ENCODE measurements at regions not wholly inside any gene's neighbourhood (a gene's known extent, or its start where the extent isn't known, plus 50 kb on each side); places are given as distances from the start of the nearest gene placed in this dataset.

- no peak for DNase-seq
Measured at GRCh38 chr2:12326449-12327190, 390.1 kb upstream of the TRIB2 start.

DNA sequence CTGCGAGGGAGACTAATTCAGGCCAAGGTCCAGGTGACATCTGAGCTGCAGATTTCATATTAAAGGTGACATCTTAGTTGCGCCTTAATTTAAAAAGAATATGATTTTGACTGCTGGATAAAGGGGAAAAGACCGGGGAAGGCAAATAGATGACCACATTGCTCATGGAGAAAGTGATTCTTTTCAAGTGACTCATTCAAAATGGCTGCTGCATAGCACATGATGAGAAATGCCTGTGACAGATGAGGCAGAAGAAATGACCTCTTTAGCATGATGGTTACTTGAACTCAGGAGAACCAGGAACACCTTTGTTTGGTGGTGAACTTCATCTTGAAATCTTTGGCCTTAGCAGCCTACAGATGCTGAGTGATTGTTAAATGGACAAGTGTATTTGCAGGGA, 385.8 kb upstream of the TRIB2 start:
- DNase-seq: peak; percentile 59

DNA sequence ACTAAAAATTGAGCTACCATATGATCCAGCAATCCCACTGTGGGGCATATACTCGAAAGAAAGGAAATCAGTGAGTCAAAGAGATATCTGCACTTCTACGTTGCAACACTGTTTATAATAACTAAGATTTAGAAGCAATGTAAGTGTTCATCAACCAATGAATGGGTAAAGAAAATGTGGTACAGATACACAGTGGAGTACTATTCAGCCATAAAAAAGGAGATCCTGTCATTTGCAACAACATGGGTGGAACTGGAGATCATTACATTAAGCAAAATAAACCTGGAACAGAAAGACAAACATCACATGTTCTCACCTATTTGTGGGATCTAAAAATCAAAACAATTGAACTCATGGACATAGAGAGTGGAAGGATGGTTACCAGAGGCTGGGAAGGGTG, 385.0 kb upstream of the TRIB2 start:
- no peak for DNase-seq

GRCh38 chr2:12333293-12333692, 383.4 kb upstream of the TRIB2 start:
- no peak for DNase-seq

- DNase-seq: peak; percentile 34
Measured at GRCh38 chr2:12334412-12334966, 382.2 kb upstream of the TRIB2 start.

- DNase-seq: no peak
Measured at GRCh38 chr2:12335131-12335530, 381.6 kb upstream of the TRIB2 start.

DNA sequence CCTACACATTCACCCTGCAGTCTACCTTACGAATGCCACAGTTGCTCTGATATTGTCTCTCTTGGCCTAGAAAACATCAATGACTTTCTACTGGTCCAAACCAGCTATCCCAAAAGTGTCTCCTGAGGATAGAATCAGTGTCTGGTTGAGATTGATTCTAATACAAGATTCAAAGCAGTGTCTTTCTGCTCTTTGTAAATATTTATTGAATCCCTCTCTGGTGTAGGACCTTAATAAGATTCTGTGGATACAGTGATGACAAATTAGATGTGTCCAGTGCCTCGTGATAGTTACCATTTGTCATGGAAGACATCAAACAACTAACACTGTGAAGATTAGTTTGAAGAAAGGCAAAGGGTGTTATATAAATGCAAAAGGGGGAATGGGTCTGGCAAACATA, 380.7 kb upstream of the TRIB2 start:
- DNase-seq: no peak

DNA sequence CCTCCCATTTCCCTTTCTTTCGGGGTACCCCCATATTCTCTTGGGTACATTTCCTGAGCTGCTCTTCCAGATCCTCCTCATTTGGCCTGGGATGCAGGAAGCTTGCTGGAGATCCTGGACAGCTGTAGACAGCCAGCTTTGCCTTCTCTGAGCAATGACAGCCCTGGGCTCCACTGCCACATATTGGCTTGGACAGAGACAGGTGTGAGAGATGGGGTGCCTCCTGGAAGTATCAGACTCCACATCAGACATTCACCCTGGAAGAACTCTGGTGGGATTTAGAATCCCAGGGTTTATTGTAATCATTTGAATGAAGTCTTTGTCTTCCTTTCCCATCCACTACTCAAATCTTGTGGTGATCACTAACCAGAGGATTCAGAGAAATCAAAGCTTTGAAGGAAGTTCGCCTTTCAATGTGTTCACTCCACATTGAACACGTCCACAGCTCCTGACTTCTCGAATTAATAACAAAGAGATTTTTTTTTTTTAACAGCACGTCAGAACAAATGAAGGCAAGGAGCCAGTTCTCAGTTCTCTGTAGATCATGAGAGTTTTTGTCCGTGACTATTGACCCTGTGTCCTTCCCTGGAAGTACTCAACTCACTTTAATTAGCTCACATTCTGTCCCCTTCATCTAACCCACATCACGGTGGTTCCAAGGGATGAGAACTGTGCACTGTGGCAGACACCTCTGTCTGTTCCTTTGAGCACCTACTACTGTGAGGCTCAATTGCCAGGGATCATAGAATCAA, 377.6 kb upstream of the TRIB2 start:
- no peak for DNase-seq

- peak; percentile 84 for DNase-seq
Measured at GRCh38 chr2:12340164-12340563, 376.6 kb upstream of the TRIB2 start.

GRCh38 chr2:12341215-12341614, 375.5 kb upstream of the TRIB2 start:
- no peak for DNase-seq

GRCh38 chr2:12341920-12342319, 374.8 kb upstream of the TRIB2 start:
- DNase-seq: no peak

DNA sequence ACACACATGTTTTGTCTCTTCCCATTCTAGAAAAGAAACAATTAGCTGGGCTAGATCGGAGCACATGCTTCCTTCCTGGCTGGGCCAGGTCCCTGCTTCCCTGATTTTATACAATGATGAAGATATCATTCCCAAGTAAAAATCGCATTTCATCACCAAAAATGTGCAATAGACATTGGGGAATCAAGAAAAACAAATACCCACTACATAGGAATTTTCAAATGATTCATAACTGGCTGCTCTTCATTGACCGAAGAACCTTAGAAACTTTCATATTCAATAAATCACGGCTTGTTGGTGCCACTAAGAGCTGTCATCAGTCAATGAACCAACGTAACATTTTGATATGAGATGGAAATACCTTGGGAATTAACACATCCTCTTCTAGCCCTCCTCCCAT, 373.6 kb upstream of the TRIB2 start:
- peak; percentile 27 for DNase-seq

DNA sequence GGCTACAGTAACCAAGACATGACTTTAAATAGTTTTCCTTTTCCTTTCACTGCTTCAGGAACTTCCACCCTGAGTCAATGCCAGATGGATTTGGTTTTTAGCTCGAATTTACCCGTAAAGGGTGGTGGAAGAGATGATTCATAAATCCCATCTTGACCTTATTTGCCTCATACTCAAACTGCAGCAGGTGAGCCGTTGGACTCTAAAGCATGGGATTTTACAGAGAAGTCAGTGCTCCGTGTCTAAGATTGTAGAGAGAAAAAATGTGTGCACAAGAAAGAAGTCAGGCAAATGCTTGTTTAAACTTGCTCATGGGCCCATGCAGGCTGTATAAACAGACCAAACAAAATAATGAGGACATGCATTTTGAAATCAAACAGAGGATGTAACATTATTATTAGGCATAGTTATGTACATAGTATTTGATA, 369.7 kb upstream of the TRIB2 start:
- peak; percentile 30 for DNase-seq

DNA sequence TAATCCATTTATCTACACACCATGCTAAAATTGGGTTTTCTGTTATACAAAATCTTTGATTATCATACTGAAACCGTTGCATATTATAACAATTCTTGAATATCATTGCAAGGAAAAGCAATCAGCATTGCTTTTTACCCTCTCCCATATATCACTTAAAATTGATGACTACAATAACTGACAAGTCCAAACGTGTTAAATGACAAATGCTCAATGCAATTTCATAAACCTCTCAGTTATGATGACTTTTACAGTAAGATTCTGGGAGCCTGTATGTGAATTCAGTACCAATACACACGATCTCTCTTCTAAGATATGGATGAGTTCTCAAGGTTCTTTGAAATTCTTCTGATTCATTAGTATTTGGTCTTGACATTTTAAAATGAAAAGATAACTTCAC, 368.5 kb upstream of the TRIB2 start:
- no peak for DNase-seq

DNA sequence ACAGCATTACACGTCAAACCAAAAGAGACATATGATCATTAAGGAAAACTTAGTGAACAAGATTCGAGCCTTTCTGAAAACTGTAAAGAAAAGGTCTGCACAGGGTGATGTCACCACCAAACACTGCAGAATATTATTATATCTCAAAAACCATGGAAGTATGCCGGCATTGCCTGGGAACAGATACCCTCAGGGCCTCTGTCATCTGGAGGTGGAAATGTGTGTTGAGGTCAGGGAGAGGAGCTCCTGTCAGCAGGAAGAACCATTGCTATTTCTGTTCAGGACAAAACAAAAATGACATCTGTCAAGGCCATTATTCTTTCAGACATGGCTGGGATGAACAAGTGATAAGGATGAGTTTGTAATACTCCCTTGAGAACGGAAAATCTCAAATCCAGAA, 365.9 kb upstream of the TRIB2 start:
- DNase-seq: no peak

- DNase-seq: no peak
Measured at GRCh38 chr2:12352889-12353288, 363.8 kb upstream of the TRIB2 start.

GRCh38 chr2:12361506-12361905, 355.2 kb upstream of the TRIB2 start:
- DNase-seq: no peak

GRCh38 chr2:12363138-12363537, 353.6 kb upstream of the TRIB2 start:
- no peak for DNase-seq

- no peak for DNase-seq
Measured at GRCh38 chr2:12363569-12363968, 353.2 kb upstream of the TRIB2 start.

DNA sequence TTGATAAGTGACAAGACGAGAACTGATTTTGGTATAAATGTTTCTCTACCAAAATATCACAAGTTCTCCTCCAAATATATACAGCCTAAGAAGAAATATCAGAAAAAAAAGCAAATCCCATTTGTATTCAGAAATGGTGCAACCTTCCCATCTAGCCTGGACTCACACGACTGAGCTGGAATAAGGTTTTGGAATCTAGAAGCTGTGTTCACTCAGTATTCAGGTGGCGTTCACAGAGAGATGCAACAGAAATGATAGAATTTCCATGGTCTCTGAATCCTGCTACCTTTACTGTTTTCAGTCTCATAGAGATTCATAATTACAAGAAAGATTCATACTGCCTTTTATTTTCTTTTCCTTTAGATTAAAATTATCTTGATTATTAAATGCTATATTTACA, 347.2 kb upstream of the TRIB2 start:
- DNase-seq: no peak

GRCh38 chr2:12376025-12376424, 340.7 kb upstream of the TRIB2 start:
- DNase-seq: no peak

- DNase-seq: no peak
Measured at GRCh38 chr2:12379143-12379542, 337.6 kb upstream of the TRIB2 start.

DNA sequence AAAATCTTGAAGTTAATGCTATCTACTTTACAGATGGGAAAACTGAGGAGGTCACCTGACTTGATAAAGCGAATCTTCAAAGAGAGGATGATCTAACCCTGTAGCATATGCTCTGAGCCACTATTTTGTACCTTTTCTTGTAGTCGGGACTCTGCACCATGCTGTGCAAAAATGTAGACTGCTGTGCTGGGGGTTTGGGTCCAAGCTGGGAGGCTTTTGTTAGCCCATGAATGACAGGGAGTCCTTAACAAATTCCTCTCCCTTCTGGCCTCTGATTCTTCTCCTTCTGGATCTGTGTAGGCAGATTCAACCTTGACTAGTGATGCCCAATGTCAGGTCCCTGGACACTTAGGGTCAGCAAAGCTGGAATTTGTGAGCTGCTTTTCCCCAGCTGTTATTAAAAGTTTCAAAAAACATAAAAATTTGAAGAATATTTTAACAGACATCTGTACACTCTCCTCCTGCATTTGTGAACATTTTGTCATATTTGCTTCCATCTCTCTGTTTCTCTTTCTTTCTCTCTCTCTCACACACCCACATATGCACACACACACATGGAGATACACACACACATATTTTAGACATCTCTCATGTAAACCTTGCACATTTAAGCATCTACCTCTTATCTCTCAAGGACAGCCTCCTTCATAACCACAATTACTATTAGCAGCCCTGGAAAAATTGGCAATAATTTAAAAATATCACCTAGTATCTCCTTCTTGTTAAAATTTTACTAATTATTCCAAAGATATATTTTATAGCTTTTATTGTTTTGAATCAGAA, 335.0 kb upstream of the TRIB2 start:
- DNase-seq: no peak
